H1 (cell line): ENCODE measurements at regions not wholly inside any gene's neighbourhood (a gene's known extent, or its start where the extent isn't known, plus 50 kb on each side); places are given as distances from the start of the nearest gene placed in this dataset.

Experiments
- CTCF ChIA-PET: fragments of 300-600 bp; sonication (Branson Sonifier 250); formaldehyde crosslinking; loops from one replicate; lab custom pipeline; 2021; ENCODE audit not compliant: partially characterized antibody; lab: Charles Lee
- POLR2A ChIA-PET: fragments of 300-600 bp; sonication (Branson Sonifier 250); formaldehyde crosslinking; loops from one replicate; lab custom pipeline; 2021; ENCODE audit warnings: inconsistent platforms; ENCODE audit not compliant: partially characterized antibody; lab: Charles Lee
- DNase-seq, 2 experiments: peaks; one replicate each; pipeline versions ENCODE4 v3.0.0 to v3.0.0-alpha.2; 2010 to 2022; ENCODE audit warnings: low spot score in 2 of 2, low read depth in 1 of 2, mixed read lengths in 1 of 2
- FAIRE-seq: peaks from 2 replicates; lab custom pipeline; 2011; peaks lifted over from hg19 to GRCh38; lab: Jason Lieb, UNC
- H2AFZ ChIP-seq: 2 replicates; pipeline ENCODE4 v1.8.1; 2012; ENCODE audit warnings: low read length, inconsistent platforms
- H2AK5ac ChIP-seq: 2 replicates; pipeline ENCODE4 v1.6.1; 2013; ENCODE audit warnings: low read depth, low read length
- H2BK120ac ChIP-seq: replicated peaks from 2 replicates; pipeline ENCODE3; 2013; ENCODE audit warnings: low read depth, low read length, inconsistent platforms
- H2BK12ac ChIP-seq: 2 replicates; pipeline ENCODE4 v1.6.1; 2013; ENCODE audit warnings: low read depth, low read length
- H2BK15ac ChIP-seq: 2 replicates; pipeline ENCODE4 v1.6.1; 2013; ENCODE audit warnings: low read length
- H2BK20ac ChIP-seq: 2 replicates; pipeline ENCODE4 v1.6.1; 2013; ENCODE audit warnings: low read length
- H2BK5ac ChIP-seq: 2 replicates; pipeline ENCODE4 v1.6.1; 2013; ENCODE audit warnings: low read depth, low read length
- H3K14ac ChIP-seq: 2 replicates; pipeline ENCODE4 v1.6.1; 2013; ENCODE audit warnings: inconsistent platforms; ENCODE audit not compliant: insufficient read length
- H3K18ac ChIP-seq: 2 replicates; pipeline ENCODE4 v1.6.1; 2013; ENCODE audit warnings: low read length; ENCODE audit errors: extremely low read depth
- H3K23ac ChIP-seq: 2 replicates; pipeline ENCODE4 v1.6.1; 2013; ENCODE audit warnings: inconsistent platforms; ENCODE audit not compliant: insufficient read length
- H3K23me2 ChIP-seq: 2 replicates; pipeline ENCODE4 v1.6.1; 2013; ENCODE audit warnings: low read depth, low read length
- H3K27ac ChIP-seq: 2 replicates; pipeline ENCODE4 v1.6.1; 2011; ENCODE audit warnings: low read depth, low read length, inconsistent platforms
- H3K27me3 ChIP-seq, 4 experiments: replicated peaks in 1 of 4; 1 replicate in 1 of 4; 2 replicates in 3 of 4; pipeline versions ENCODE4 v1.6.1 to v1.8.1; 2011 to 2013; ENCODE audit warnings: low read length in 3 of 4, mild to moderate bottlenecking in 3 of 4, inconsistent platforms in 2 of 4, mixed read lengths in 2 of 4, moderate library complexity in 1 of 4; ENCODE audit not compliant: control insufficient read depth in 3 of 4, insufficient read depth in 3 of 4; ENCODE audit errors: extremely low read depth in 1 of 4
- H3K36me3 ChIP-seq, 4 experiments: 2 replicates each; pipeline versions ENCODE4 v1.6.1 to v1.8.1; 2011 to 2013; ENCODE audit warnings: mild to moderate bottlenecking in 4 of 4, low read length in 3 of 4, moderate library complexity in 2 of 4, control low read depth in 1 of 4, inconsistent platforms in 1 of 4; ENCODE audit not compliant: insufficient read depth in 4 of 4, control insufficient read depth in 2 of 4
- H3K4ac ChIP-seq: replicated peaks from 2 replicates; pipeline ENCODE3; 2013; ENCODE audit warnings: low read length, low read depth, mixed read lengths, inconsistent platforms; ENCODE audit not compliant: insufficient read length
- H3K4me1 ChIP-seq, 4 experiments: replicated peaks in 1 of 4; 1 replicate in 1 of 4; 2 replicates in 3 of 4; pipeline versions ENCODE4 v1.6.1 to v1.8.1; 2011 to 2013; ENCODE audit warnings: low read length in 3 of 4, inconsistent platforms in 2 of 4, mixed read lengths in 1 of 4; ENCODE audit not compliant: insufficient read depth in 4 of 4, control insufficient read depth in 3 of 4
- H3K4me2 ChIP-seq, 2 experiments: 2 replicates each; pipeline versions ENCODE4 v1.6.1 to v1.8.1; 2011 to 2013; ENCODE audit warnings: low read depth in 2 of 2, low read length in 2 of 2, control low read depth in 1 of 2, inconsistent platforms in 1 of 2, mild to moderate bottlenecking in 1 of 2; ENCODE audit not compliant: insufficient read depth in 1 of 2
- H3K4me3 ChIP-seq, 4 experiments: fragments of 200-600, 300-600 bp in 1 of 4; sonication (generic), shearing (Covaris generic), sonication (Bioruptor Twin) in 1 of 4; 2 replicates each; pipeline versions ENCODE4 v1.5.1 to v1.8.1; 2011 to 2016; ENCODE audit warnings: low read length in 4 of 4, low read depth in 3 of 4, control low read depth in 2 of 4, inconsistent platforms in 2 of 4, mild to moderate bottlenecking in 2 of 4, mixed read lengths in 1 of 4, moderate library complexity in 1 of 4; ENCODE audit not compliant: insufficient read depth in 2 of 4; ENCODE audit errors: extremely low read depth in 1 of 4
- H3K56ac ChIP-seq: replicated peaks from 2 replicates; pipeline ENCODE3; 2013; ENCODE audit warnings: low read depth, mild to moderate bottlenecking, mixed read lengths, low read length, inconsistent platforms; ENCODE audit not compliant: insufficient read length
- H3K79me1 ChIP-seq: 2 replicates; pipeline ENCODE4 v1.6.1; 2013; ENCODE audit warnings: low read depth, low read length, control low read depth
- H3K79me2 ChIP-seq, 2 experiments: 2 replicates each; pipeline versions ENCODE4 v1.6.1 to v1.8.1; 2012 to 2013; ENCODE audit warnings: low read length in 2 of 2, mild to moderate bottlenecking in 2 of 2, inconsistent platforms in 1 of 2; ENCODE audit not compliant: insufficient read depth in 2 of 2, control insufficient read depth in 1 of 2
- H3K9ac ChIP-seq, 4 experiments: replicated peaks in 1 of 4; 1 replicate in 1 of 4; 2 replicates in 3 of 4; pipeline versions ENCODE4 v1.6.1 to v1.8.1; 2011 to 2013; ENCODE audit warnings: low read depth in 3 of 4, low read length in 3 of 4, control low read depth in 2 of 4, mild to moderate bottlenecking in 2 of 4, moderate library complexity in 2 of 4, inconsistent platforms in 1 of 4; ENCODE audit errors: extremely low read depth in 1 of 4
- H3K9me3 ChIP-seq, 2 experiments: 2 replicates each; pipeline versions ENCODE4 v1.6.1 to v1.8.1; 2012 to 2013; ENCODE audit warnings: mild to moderate bottlenecking in 2 of 2, moderate library complexity in 2 of 2, control low read depth in 1 of 2, inconsistent platforms in 1 of 2, low read depth in 1 of 2, low read length in 1 of 2, mixed read lengths in 1 of 2; ENCODE audit not compliant: insufficient read depth in 2 of 2
- H4K20me1 ChIP-seq, 2 experiments: replicated peaks in 1 of 2; 2 replicates each; pipeline versions ENCODE3 to v1.8.1; 2011 to 2013; ENCODE audit warnings: inconsistent platforms in 2 of 2, low read length in 2 of 2, mild to moderate bottlenecking in 1 of 2; ENCODE audit not compliant: insufficient read depth in 2 of 2, control insufficient read depth in 1 of 2
- H4K5ac ChIP-seq: 2 replicates; pipeline ENCODE4 v1.6.1; 2013; ENCODE audit warnings: low read length, low read depth, mixed read lengths, inconsistent platforms; ENCODE audit not compliant: insufficient read length
- H4K8ac ChIP-seq: 2 replicates; pipeline ENCODE4 v1.8.0; 2013; ENCODE audit warnings: mild to moderate bottlenecking, moderate library complexity, low read length, inconsistent platforms; ENCODE audit not compliant: insufficient read depth; ENCODE audit errors: extremely low read depth
- H4K91ac ChIP-seq: replicated peaks from 2 replicates; pipeline ENCODE3; 2013; ENCODE audit warnings: low read length, mixed read lengths, inconsistent platforms; ENCODE audit not compliant: insufficient read length
- CTCF ChIP-seq, 3 experiments: IDR thresholded peaks; 1 replicate in 2 of 3; 2 replicates in 1 of 3; pipeline versions ENCODE4 v1.5.1 to v1.6.1; 2011; ENCODE audit warnings: low read length in 3 of 3, mild to moderate bottlenecking in 3 of 3, inconsistent platforms in 2 of 3, low read depth in 1 of 3, moderate library complexity in 1 of 3; ENCODE audit not compliant: insufficient read depth in 1 of 3; ENCODE audit errors: control extremely low read depth in 1 of 3
- EP300 ChIP-seq, 2 experiments: IDR thresholded peaks; 1 replicate in 1 of 2; 2 replicates in 1 of 2; pipeline ENCODE4 v1.6.1; 2011 to 2012; ENCODE audit warnings: low read depth in 2 of 2, low read length in 2 of 2, mild to moderate bottlenecking in 2 of 2, borderline replicate concordance in 1 of 2, inconsistent platforms in 1 of 2, moderate library complexity in 1 of 2
- KDM1A ChIP-seq: fragments of 200-600, 300-600 bp; sonication (generic); IDR thresholded peaks from 2 replicates; pipeline ENCODE4 v1.7.1; 2016; ENCODE audit warnings: mild to moderate bottlenecking, low read length, borderline replicate concordance
- NANOG ChIP-seq: IDR thresholded peaks from 2 replicates; pipeline ENCODE4 v1.6.1; 2011; ENCODE audit warnings: low read length, low read depth, mild to moderate bottlenecking, inconsistent platforms; ENCODE audit not compliant: insufficient read depth, poor library complexity, severe bottlenecking
- POLR2A ChIP-seq, 2 experiments: IDR thresholded peaks; 1 replicate in 1 of 2; 2 replicates in 1 of 2; pipeline ENCODE4 v1.6.1; 2011; ENCODE audit warnings: low read depth in 2 of 2, low read length in 2 of 2, mild to moderate bottlenecking in 2 of 2; ENCODE audit errors: control extremely low read depth in 1 of 2
- RAD21 ChIP-seq, 2 experiments: IDR thresholded peaks in 1 of 2; conservative IDR thresholded peaks in 1 of 2; 2 replicates each; pipeline ENCODE4 v1.6.1; 2011; ENCODE audit warnings: low read depth in 2 of 2, low read length in 2 of 2, improper control_type of control experiment in 1 of 2, inconsistent platforms in 1 of 2, mild to moderate bottlenecking in 1 of 2, moderate library complexity in 1 of 2
- SIRT6 ChIP-seq: IDR thresholded peaks from one replicate; pipeline ENCODE4 v1.7.1; 2012; ENCODE audit warnings: low read length, inconsistent platforms
- SP2 ChIP-seq: IDR thresholded peaks from 2 replicates; pipeline ENCODE4 v1.6.1; 2012; ENCODE audit warnings: mild to moderate bottlenecking, low read length, inconsistent platforms
- TCF12 ChIP-seq: IDR thresholded peaks from 2 replicates; pipeline ENCODE4 v1.6.1; 2011; ENCODE audit warnings: low read depth, mild to moderate bottlenecking, low read length
- WGBS, 2 experiments: shearing (Covaris generic) in 1 of 2; methylation state at CpG; one replicate each; pipeline versions ENCODE4 v1.1.6 to v1.1.7; 2013 to 2015; ENCODE audit warnings: low lambda C conversion rate in 2 of 2, mixed read lengths in 2 of 2, inconsistent platforms in 1 of 2, low coverage in 1 of 2, missing lambda C conversion rate in 1 of 2; ENCODE audit not compliant: insufficient replicate concordance in 2 of 2, insufficient coverage in 1 of 2, insufficient read length in 1 of 2; ENCODE audit errors: extremely low coverage in 1 of 2, missing lambda C conversion rate in 1 of 2; 5-methylcytosine and 5-hydroxymethylcytosine counted together

GRCh38 chr12:19572920-19573558 is 133.7 kb downstream of the AEBP2 start:
- ChIA-PET CTCF (interaction anchor here (0.6 to 3.2 kb wide), 13 partner anchors 10 to 411 kb away, joined by 3 to 18 read pairs (median 4); no protein-coding TSS in a partner anchor), POLR2A (interaction anchor here (0.6 kb wide), 1 partner anchor 41 kb away, joined by 3 read pairs; no protein-coding TSS in a partner anchor)
- Histone ChIP-seq H4K5ac (peak overlapping the region; percentile 67), H2BK5ac (peak overlapping the region; percentile 78; the same call in 1 of the 2 replicates), H3K56ac (no peak overlapping the region), H4K91ac (peak overlapping the region; percentile 96), H2BK120ac (peak overlapping the region; percentile 83), H2AFZ (peak overlapping the region; percentile 88), H3K18ac (peak overlapping the region; percentile 96), H2BK12ac (0 out of 2 replicates have a peak overlapping the region, but pooled peaks have one; percentile 11), H3K27me3 (no peaks in the 10 kb centered on the region), H3K23ac (no peak overlapping the region), H3K36me3 (no peaks in the 10 kb centered on the region), H3K4me1 (peaks cover 0 to 14% (median under 1%) of the 10 kb centered on the region in 4 experiments; a peak in 5 of 7 replicates), H3K4ac (peak overlapping the region; percentile 97), H2BK20ac (peak overlapping the region; percentile 80; the same call in 1 of the 2 replicates), H3K4me3 (no peak overlapping the region), H3K9me3 (no peaks in the 10 kb centered on the region), H3K4me2 (peak overlapping the region in 1 of 2 experiments; percentile 0; a peak in 1 of 4 replicates), H3K79me2 (no peaks in the 10 kb centered on the region), H2BK15ac (peak overlapping the region; percentile 53; the same call in 1 of the 2 replicates), H3K14ac (no peak overlapping the region), H4K20me1 (no peaks in the 10 kb centered on the region), H3K9ac (no peak overlapping the region), H3K27ac (no peak overlapping the region), H2AK5ac (peak overlapping the region; percentile 65; the same call in 1 of the 2 replicates), H3K23me2 (no peaks in the 10 kb centered on the region), H4K8ac (peak overlapping the region; percentile 90), H3K79me1 (no peaks in the 10 kb centered on the region)
- 69% methylated on average over 16 of the region's 16 CpGs; no CpG with 5 or more reads in 1 of the 2 experiments for WGBS, 2 experiments
- DNase-seq: peak; percentile 34 to 69
- peak; percentile 99 for FAIRE-seq
- peak in 2 of 3 experiments; percentile 76 to 81; a peak in 3 of 4 replicates for TF ChIP-seq CTCF (IDR thresholded peaks at IDR 0.05; ENCODE audit: control extremely low read depth in 1 of 3, insufficient read depth in 1 of 3, low read depth in 1 of 3, low read length in 3 of 3)
- TF ChIP-seq EP300 (IDR thresholded peaks at IDR 0.05; ENCODE audit: borderline replicate concordance in 1 of 2, low read depth in 2 of 2, low read length in 2 of 2): no peak
- TF ChIP-seq NANOG: no peak
- TF ChIP-seq SP2: no peak
- peak; percentile 86 to 87 for TF ChIP-seq RAD21 (IDR thresholded peaks at IDR 0.05 in 1 of 2, conservative IDR thresholded peaks at IDR 0.05 in 1 of 2; ENCODE audit: low read depth in 2 of 2, low read length in 2 of 2)
- peak; percentile 14; the same call in 1 of the 2 replicates for TF ChIP-seq KDM1A
- no peak for TF ChIP-seq POLR2A (IDR thresholded peaks at IDR 0.05; ENCODE audit: control extremely low read depth in 1 of 2, low read depth in 2 of 2, low read length in 2 of 2)
- no peak for TF ChIP-seq TCF12
- TF ChIP-seq SIRT6: no peak
